ENCODE measurements at regions not wholly inside any gene's neighbourhood (a gene's known extent, or its start where the extent isn't known, plus 50 kb on each side); places are given as distances from the start of the nearest gene placed in this dataset.

DNA sequence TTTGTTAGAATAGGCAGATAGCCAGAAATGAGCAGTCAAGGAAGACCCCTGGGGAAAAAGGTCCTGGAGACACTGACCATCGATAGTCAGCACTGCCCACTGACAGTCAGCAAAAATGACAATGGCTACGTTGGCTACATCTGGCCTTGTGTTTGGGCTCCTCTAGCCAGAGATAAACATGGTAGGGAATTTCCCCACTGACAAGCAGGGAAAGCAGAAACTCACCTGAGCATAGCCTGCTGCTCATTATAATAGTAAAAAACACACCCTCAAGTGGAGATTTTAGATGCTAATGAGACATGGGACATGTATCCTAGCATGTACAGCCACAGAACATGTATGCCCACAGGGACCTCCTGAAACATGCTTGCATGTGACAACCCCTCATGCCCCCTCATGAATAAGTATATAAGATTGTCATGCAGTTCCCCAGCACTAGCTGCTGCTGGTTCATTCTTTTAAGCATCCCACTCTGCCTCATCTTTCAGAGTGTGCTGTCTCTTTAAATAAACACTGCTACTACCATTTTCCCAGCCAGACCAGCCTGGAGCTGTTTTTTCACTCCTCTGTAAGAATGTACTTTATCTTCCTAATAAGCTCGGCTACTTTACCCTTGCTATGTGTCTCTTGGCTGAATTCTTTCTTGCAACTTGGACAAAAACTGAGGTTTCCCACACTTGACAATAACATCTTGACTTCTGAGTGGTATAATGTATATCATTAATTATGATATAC, 550.1 kb upstream of the CDH8 start:
- no peaks in the 10 kb centered on the region for H3K27me3 ChIP-seq (ENCODE audit: control insufficient read depth, insufficient read depth, low read length)
- no peak for DNase-seq (ENCODE audit: low read depth)
- no peak overlapping the region for H3K4me3 ChIP-seq (ENCODE audit: low read depth, low read length)
- FAIRE-seq = no peak
- TF ChIP-seq CTCF (IDR thresholded peaks at IDR 0.05; ENCODE audit: insufficient read depth, low read length, severe bottlenecking) = no peak
- H3K36me3 ChIP-seq (ENCODE audit: control insufficient read depth, insufficient read depth, low read length) = no peaks in the 10 kb centered on the region

DNA sequence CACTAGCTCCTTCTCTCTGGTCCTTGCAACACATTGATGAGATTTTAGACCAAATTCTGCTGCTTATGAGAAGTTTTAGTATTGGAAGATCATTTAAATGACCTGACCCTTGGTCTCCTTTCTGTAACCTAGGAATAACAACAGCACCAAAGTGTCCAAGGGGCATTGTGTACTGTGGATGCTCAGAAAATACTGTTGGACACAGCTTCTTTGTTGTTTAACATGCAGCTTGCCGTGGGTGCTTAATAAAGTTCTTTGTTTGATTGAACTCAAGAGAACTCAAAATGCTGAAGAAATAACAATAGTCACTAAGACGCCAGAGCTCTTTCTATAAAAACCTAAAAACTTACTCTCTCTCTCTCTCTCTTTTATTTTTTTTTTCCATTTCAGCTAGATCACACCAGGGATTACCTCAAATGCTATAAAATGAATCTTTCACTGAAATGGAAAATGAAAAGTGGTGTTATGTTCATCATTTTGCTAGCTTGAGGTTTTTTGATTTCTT, 548.9 kb upstream of the CDH8 start:
- FAIRE-seq (no peak), DNase-seq (ENCODE audit: low read depth) (no peak)
- no peak overlapping the region for H3K4me3 ChIP-seq (ENCODE audit: low read depth, low read length)

GRCh38 chr16:62583414-62583813, 547.2 kb upstream of the CDH8 start:
- FAIRE-seq (no peak), DNase-seq (ENCODE audit: low read depth) (no peak)
- no peak for TF ChIP-seq CTCF (IDR thresholded peaks at IDR 0.05; ENCODE audit: insufficient read depth, low read length, severe bottlenecking)
- Histone ChIP-seq H3K36me3 (ENCODE audit: control insufficient read depth, insufficient read depth, low read length) (no peaks in the 10 kb centered on the region), H3K4me3 (ENCODE audit: low read depth, low read length) (no peak overlapping the region), H3K27me3 (ENCODE audit: control insufficient read depth, insufficient read depth, low read length) (no peaks in the 10 kb centered on the region)

More for the DNA sequence above, 548.9 kb upstream of the CDH8 start:
- no peak for TF ChIP-seq CTCF (IDR thresholded peaks at IDR 0.05; ENCODE audit: insufficient read depth, low read length, severe bottlenecking)
- H3K36me3 ChIP-seq (ENCODE audit: control insufficient read depth, insufficient read depth, low read length) = no peaks in the 10 kb centered on the region
- H3K27me3 ChIP-seq (ENCODE audit: control insufficient read depth, insufficient read depth, low read length) = no peaks in the 10 kb centered on the region

GRCh38 chr16:62573466-62573865, 537.2 kb upstream of the CDH8 start:
- FAIRE-seq (no peak), DNase-seq (ENCODE audit: low read depth) (no peak)
- no peaks in the 10 kb centered on the region for H3K36me3 ChIP-seq (ENCODE audit: control insufficient read depth, insufficient read depth, low read length)
- no peak for TF ChIP-seq CTCF (IDR thresholded peaks at IDR 0.05; ENCODE audit: insufficient read depth, low read length, severe bottlenecking)
- no peak overlapping the region for H3K4me3 ChIP-seq (ENCODE audit: low read depth, low read length)
- H3K27me3 ChIP-seq (ENCODE audit: control insufficient read depth, insufficient read depth, low read length) = no peaks in the 10 kb centered on the region

GRCh38 chr16:62568926-62569325, 532.7 kb upstream of the CDH8 start:
- DNase-seq (ENCODE audit: low read depth) (no peak), FAIRE-seq (no peak)
- H3K4me3 ChIP-seq (ENCODE audit: low read depth, low read length) = no peak overlapping the region
- no peaks in the 10 kb centered on the region for H3K36me3 ChIP-seq (ENCODE audit: control insufficient read depth, insufficient read depth, low read length)
- no peak for TF ChIP-seq CTCF (IDR thresholded peaks at IDR 0.05; ENCODE audit: insufficient read depth, low read length, severe bottlenecking)
- no peaks in the 10 kb centered on the region for H3K27me3 ChIP-seq (ENCODE audit: control insufficient read depth, insufficient read depth, low read length)

- DNase-seq (ENCODE audit: low read depth) (no peak), FAIRE-seq (no peak)
- no peak for TF ChIP-seq CTCF (IDR thresholded peaks at IDR 0.05; ENCODE audit: insufficient read depth, low read length, severe bottlenecking)
- no peaks in the 10 kb centered on the region for H3K27me3 ChIP-seq (ENCODE audit: control insufficient read depth, insufficient read depth, low read length)
- no peak overlapping the region for H3K4me3 ChIP-seq (ENCODE audit: low read depth, low read length)
- H3K36me3 ChIP-seq (ENCODE audit: control insufficient read depth, insufficient read depth, low read length) = no peaks in the 10 kb centered on the region
Observed at GRCh38 chr16:62565706-62566105, 529.5 kb upstream of the CDH8 start.

Measured in bronchial epithelial cell (primary cell).